Astrocyte (in vitro differentiated cells and primary cell): ENCODE measurements at regions not wholly inside any gene's neighbourhood (a gene's known extent, or its start where the extent isn't known, plus 50 kb on each side); places are given as distances from the start of the nearest gene placed in this dataset.

ENCODE experiments used
- DNase-seq: peaks from one replicate; pipeline ENCODE4 v3.0.0-alpha.2; 2010; ENCODE audit warnings: low read depth
- FAIRE-seq: peaks from 2 replicates; lab custom pipeline; 2011; peaks lifted over from hg19 to GRCh38; lab: Jason Lieb, UNC
- H2AFZ ChIP-seq: 2 replicates; pipeline ENCODE4 v1.6.0; 2012; ENCODE audit warnings: low read depth, low read length, inconsistent platforms
- H3K27ac ChIP-seq: 2 replicates; pipeline ENCODE4 v1.5.1; 2011; ENCODE audit warnings: low read depth, low read length, inconsistent platforms
- H3K27me3 ChIP-seq: 2 replicates; pipeline ENCODE4 v1.6.0; 2011; ENCODE audit warnings: low read length, inconsistent platforms; ENCODE audit not compliant: insufficient read depth
- H3K36me3 ChIP-seq: 2 replicates; pipeline ENCODE4 v1.5.1; 2011; ENCODE audit warnings: low read length, inconsistent platforms; ENCODE audit not compliant: insufficient read depth
- H3K4me1 ChIP-seq: 2 replicates; pipeline ENCODE4 v1.5.1; 2011; ENCODE audit warnings: low read length, inconsistent platforms; ENCODE audit not compliant: insufficient read depth
- H3K4me2 ChIP-seq: 2 replicates; pipeline ENCODE4 v1.6.0; 2012; ENCODE audit warnings: low read length, inconsistent platforms
- H3K4me3 ChIP-seq: 2 replicates; pipeline ENCODE4 v1.5.1; 2011; ENCODE audit warnings: low read depth, mild to moderate bottlenecking, low read length, inconsistent platforms; ENCODE audit not compliant: insufficient read depth
- H3K79me2 ChIP-seq: 2 replicates; pipeline ENCODE4 v1.6.0; 2012; ENCODE audit warnings: mild to moderate bottlenecking, low read length, inconsistent platforms; ENCODE audit not compliant: insufficient read depth
- H3K9ac ChIP-seq: 2 replicates; pipeline ENCODE4 v1.6.0; 2012; ENCODE audit warnings: mild to moderate bottlenecking, low read length, inconsistent platforms
- H3K9me3 ChIP-seq: 2 replicates; pipeline ENCODE4 v1.5.1; 2012; ENCODE audit warnings: low read depth, mild to moderate bottlenecking, low read length, inconsistent platforms; ENCODE audit not compliant: insufficient read depth
- H4K20me1 ChIP-seq: 2 replicates; pipeline ENCODE4 v1.6.0; 2012; ENCODE audit warnings: low read length, inconsistent platforms; ENCODE audit not compliant: insufficient read depth
- H3K27ac Mint-ChIP-seq: one replicate; pipeline ENCODE4 v1.8.0; 2021; ENCODE audit warnings: mild to moderate bottlenecking, mixed read lengths; ENCODE audit not compliant: unreplicated experiment
- H3K27me3 Mint-ChIP-seq: one replicate; pipeline ENCODE4 v1.8.0; 2021; ENCODE audit warnings: low read depth, mixed read lengths; ENCODE audit not compliant: unreplicated experiment
- H3K36me3 Mint-ChIP-seq: one replicate; pipeline ENCODE4 v1.8.0; 2021; ENCODE audit warnings: low read depth, mixed read lengths; ENCODE audit not compliant: unreplicated experiment
- H3K4me1 Mint-ChIP-seq: one replicate; pipeline ENCODE4 v1.8.0; 2021; ENCODE audit warnings: low read depth, mixed read lengths; ENCODE audit not compliant: unreplicated experiment
- H3K4me3 Mint-ChIP-seq: one replicate; pipeline ENCODE4 v1.8.0; 2021; ENCODE audit warnings: mild to moderate bottlenecking, moderate library complexity, mixed read lengths; ENCODE audit not compliant: unreplicated experiment
- H3K9me3 Mint-ChIP-seq: one replicate; pipeline ENCODE4 v1.8.0; 2021; ENCODE audit warnings: mild to moderate bottlenecking, mixed read lengths; ENCODE audit not compliant: unreplicated experiment
- CTCF ChIP-seq: IDR thresholded peaks from 2 replicates; pipeline ENCODE4 v1.5.1; 2011; ENCODE audit warnings: low read depth, mild to moderate bottlenecking, inconsistent platforms, low read length, moderate library complexity; ENCODE audit not compliant: insufficient read depth
- EZH2 ChIP-seq: IDR thresholded peaks from 2 replicates; pipeline ENCODE4 v1.6.1; 2012; ENCODE audit warnings: mild to moderate bottlenecking, low read length, inconsistent platforms; ENCODE audit not compliant: insufficient read depth

DNA sequence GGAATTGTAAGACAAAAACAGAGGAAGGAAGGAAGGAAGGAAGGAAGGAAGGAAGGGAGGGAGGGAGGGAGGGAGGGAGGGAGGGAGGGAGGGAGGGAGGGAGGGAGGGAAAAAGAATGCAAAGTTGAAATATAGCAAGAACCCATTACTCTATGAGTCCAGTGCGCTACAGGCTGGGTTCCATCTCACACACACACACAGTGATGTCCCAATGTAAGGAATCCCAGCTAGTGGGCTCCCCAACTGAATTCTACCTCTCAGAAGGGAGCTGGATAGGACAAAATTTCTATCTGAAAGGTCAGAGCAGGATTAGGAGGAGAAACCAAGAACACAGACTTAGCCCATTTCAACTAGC, 173.4 kb downstream of the DAD1 start:
- Histone ChIP-seq H4K20me1 (no peaks in the 10 kb centered on the region), H3K9me3 (no peaks in the 10 kb centered on the region), H3K27me3 (peaks cover 5% of the 10 kb centered on the region), H3K27ac (no peak overlapping the region), H3K4me3 (no peak overlapping the region), H3K4me1 (peaks cover 11% of the 10 kb centered on the region), H3K36me3 (no peaks in the 10 kb centered on the region), H3K4me2 (no peak overlapping the region), H3K9ac (no peak overlapping the region), H2AFZ (no peak overlapping the region), H3K79me2 (no peaks in the 10 kb centered on the region)
- no peak for TF ChIP-seq EZH2
- TF ChIP-seq CTCF = no peak
- peaks cover 3% of the 10 kb centered on the region for H3K9me3 Mint-ChIP-seq
- no peak for DNase-seq
- FAIRE-seq = no peak
- no peak overlapping the region for H3K4me3 Mint-ChIP-seq
- H3K36me3 Mint-ChIP-seq = no peaks in the 10 kb centered on the region
- peaks cover 12% of the 10 kb centered on the region for H3K27me3 Mint-ChIP-seq
- peaks cover 2% of the 10 kb centered on the region for H3K4me1 Mint-ChIP-seq
- no peak overlapping the region for H3K27ac Mint-ChIP-seq

GRCh38 chr14:22414876-22415604, 174.0 kb downstream of the DAD1 start:
- Histone ChIP-seq H3K4me3 (no peak overlapping the region), H3K79me2 (no peaks in the 10 kb centered on the region), H2AFZ (no peak overlapping the region), H3K27me3 (peaks cover 5% of the 10 kb centered on the region), H3K4me1 (peaks cover 11% of the 10 kb centered on the region), H4K20me1 (no peaks in the 10 kb centered on the region), H3K27ac (no peak overlapping the region), H3K9me3 (no peaks in the 10 kb centered on the region), H3K4me2 (no peak overlapping the region), H3K36me3 (no peaks in the 10 kb centered on the region), H3K9ac (no peak overlapping the region)
- no peak for FAIRE-seq
- Mint-ChIP-seq H3K27ac (no peak overlapping the region), H3K4me1 (peaks cover 2% of the 10 kb centered on the region), H3K4me3 (no peak overlapping the region), H3K9me3 (no peaks in the 10 kb centered on the region), H3K36me3 (no peaks in the 10 kb centered on the region), H3K27me3 (peaks cover 12% of the 10 kb centered on the region)
- no peak for DNase-seq
- TF ChIP-seq CTCF (no peak), EZH2 (no peak)

DNA sequence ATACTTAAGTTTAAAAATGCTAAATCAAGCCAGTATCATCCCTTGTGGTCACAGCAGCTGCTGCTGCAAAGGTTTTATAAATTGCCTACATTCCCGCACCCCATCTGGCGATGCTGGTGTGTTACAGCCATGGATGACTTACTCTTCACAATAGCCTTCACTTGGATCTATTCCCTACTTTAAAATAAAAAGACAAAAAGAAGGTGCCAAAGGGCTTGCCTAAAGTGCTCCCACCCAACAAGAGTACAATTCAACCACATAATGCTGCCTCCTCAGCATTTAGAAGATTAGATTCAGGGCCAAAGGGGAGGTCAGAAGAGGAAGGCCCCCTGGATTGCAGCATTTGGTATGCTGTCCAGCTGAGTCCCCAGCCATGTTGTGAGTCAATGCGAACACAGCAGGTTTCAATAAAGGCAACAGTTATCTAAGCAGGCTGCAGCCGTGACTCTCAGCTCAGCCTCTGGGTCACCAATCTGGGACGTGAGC, 176.1 kb downstream of the DAD1 start:
- no peak overlapping the region for H3K27ac Mint-ChIP-seq
- Histone ChIP-seq H3K9me3 (no peaks in the 10 kb centered on the region), H3K36me3 (no peaks in the 10 kb centered on the region), H3K4me3 (no peak overlapping the region), H4K20me1 (no peaks in the 10 kb centered on the region), H2AFZ (no peak overlapping the region), H3K4me2 (peak overlapping the region; percentile 39), H3K4me1 (peaks cover 11% of the 10 kb centered on the region), H3K9ac (no peak overlapping the region), H3K27me3 (peaks cover 5% of the 10 kb centered on the region), H3K27ac (no peak overlapping the region), H3K79me2 (no peaks in the 10 kb centered on the region)
- TF ChIP-seq EZH2 (no peak), CTCF (no peak)
- FAIRE-seq (no peak), DNase-seq (peak; percentile 89)
- H3K4me1 Mint-ChIP-seq = peaks cover 2% of the 10 kb centered on the region
- H3K36me3 Mint-ChIP-seq = no peaks in the 10 kb centered on the region
- H3K4me3 Mint-ChIP-seq = no peak overlapping the region
- no peaks in the 10 kb centered on the region for H3K9me3 Mint-ChIP-seq
- H3K27me3 Mint-ChIP-seq = peaks cover 20% of the 10 kb centered on the region
